Brain microvascular endothelial cell (primary cell): ENCODE measurements at regions not wholly inside any gene's neighbourhood (a gene's known extent, or its start where the extent isn't known, plus 50 kb on each side); places are given as distances from the start of the nearest gene placed in this dataset.

Source experiments
- DNase-seq: peaks from one replicate; pipeline ENCODE4 v3.0.0-alpha.2; 2020
- H3K27ac ChIP-seq: fragments of 250-450 bp; sonication (Bioruptor Pico); 2 replicates; pipeline ENCODE4 v1.5.1; 2020; ENCODE audit warnings: mild to moderate bottlenecking, moderate library complexity
- H3K27me3 ChIP-seq: fragments of 250-450 bp; sonication (Bioruptor Pico); replicated peaks from 2 replicates; pipeline ENCODE4 v1.5.1; 2020; ENCODE audit warnings: mild to moderate bottlenecking
- H3K36me3 ChIP-seq: fragments of 250-450 bp; sonication (Bioruptor Pico); replicated peaks from 2 replicates; pipeline ENCODE4 v1.5.1; 2020; ENCODE audit warnings: mild to moderate bottlenecking
- H3K4me3 ChIP-seq: 2 replicates; pipeline ENCODE4 v1.5.1; 2011; ENCODE audit warnings: low read depth, mild to moderate bottlenecking, control low read depth, low read length, moderate library complexity
- in situ Hi-C: cut with HindIII; loops from 2 replicates; pipeline ENCODE4 v1.10.0; 2017; ENCODE audit warnings: low sequenced_read_pairs, low pct_ligation_motif_present
- TF ChIP-seq, protein P1 (sequence below): IDR thresholded peaks from 2 replicates; pipeline ENCODE4 v1.5.1; 2011; ENCODE audit warnings: low read depth, mild to moderate bottlenecking, moderate library complexity, low read length, control low read depth, inconsistent platforms; ENCODE audit errors: missing control alignments

GRCh38 chr6:27616328-27617045 lies 143.6 kb upstream of the ZNF184 start:
- DNase-seq, result no peak
- in situ Hi-C loops, result no loop called here
- TF ChIP-seq, protein P1, sequence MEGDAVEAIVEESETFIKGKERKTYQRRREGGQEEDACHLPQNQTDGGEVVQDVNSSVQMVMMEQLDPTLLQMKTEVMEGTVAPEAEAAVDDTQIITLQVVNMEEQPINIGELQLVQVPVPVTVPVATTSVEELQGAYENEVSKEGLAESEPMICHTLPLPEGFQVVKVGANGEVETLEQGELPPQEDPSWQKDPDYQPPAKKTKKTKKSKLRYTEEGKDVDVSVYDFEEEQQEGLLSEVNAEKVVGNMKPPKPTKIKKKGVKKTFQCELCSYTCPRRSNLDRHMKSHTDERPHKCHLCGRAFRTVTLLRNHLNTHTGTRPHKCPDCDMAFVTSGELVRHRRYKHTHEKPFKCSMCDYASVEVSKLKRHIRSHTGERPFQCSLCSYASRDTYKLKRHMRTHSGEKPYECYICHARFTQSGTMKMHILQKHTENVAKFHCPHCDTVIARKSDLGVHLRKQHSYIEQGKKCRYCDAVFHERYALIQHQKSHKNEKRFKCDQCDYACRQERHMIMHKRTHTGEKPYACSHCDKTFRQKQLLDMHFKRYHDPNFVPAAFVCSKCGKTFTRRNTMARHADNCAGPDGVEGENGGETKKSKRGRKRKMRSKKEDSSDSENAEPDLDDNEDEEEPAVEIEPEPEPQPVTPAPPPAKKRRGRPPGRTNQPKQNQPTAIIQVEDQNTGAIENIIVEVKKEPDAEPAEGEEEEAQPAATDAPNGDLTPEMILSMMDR, result no peak
- Histone ChIP-seq H3K36me3 (no peaks in the 10 kb centered on the region), H3K27me3 (no peaks in the 10 kb centered on the region), H3K27ac (no peak overlapping the region), H3K4me3 (peak overlapping the region; percentile 68)

- Histone ChIP-seq H3K27me3 (no peaks in the 10 kb centered on the region), H3K27ac (no peak overlapping the region), H3K4me3 (no peak overlapping the region), H3K36me3 (no peaks in the 10 kb centered on the region)
- TF ChIP-seq, protein P1, result no peak
- in situ Hi-C loops, result no loop called here
- DNase-seq, result no peak
Measured at GRCh38 chr6:27611451-27611850, 138.5 kb upstream of the ZNF184 start.

DNA sequence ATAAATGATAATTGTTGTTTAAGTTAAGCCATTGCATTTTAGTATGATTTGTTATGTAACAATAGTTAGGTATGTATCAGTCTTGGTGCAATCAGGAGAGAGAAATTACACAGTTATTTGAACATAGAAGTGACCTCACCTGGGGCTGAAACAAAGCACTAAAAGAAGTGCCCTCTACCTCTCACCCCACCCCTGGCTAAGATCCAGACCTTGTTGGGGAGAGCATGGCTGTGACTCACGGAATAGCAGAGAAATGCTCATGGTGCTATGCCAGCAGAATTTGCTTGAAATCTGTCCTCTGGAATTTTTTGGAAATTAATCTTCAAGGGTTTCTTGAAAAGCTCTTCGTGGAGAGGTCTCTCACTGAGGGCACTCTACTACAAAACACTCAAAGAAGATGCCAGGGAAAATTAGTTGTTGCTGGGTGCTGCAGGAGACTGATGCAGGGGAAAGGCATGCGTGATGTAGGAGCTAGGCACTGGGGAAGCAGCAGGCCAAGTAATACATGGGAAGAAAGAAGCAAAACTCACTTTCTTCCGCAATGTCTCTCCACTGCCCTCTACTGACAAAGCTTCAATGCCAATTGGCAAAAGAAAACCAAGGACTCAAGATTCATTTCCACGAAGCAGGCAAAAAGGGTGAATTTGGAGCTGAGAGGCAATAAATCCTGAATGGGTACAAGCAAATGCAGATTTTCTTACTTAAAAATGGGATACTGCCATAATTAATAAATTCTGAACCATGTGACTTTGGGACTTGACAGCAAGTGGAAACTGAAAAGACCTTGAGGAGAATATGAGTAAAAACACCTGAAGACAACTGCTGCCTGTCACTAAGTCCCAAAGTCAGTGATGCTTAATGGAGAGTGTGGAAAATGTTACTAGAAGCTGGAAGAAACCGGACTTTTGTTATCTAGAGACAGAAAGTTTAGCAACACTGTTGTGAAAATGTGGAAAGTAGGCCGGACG lies 136.3 kb upstream of the ZNF184 start:
- Histone ChIP-seq H3K4me3 (no peak overlapping the region), H3K36me3 (no peaks in the 10 kb centered on the region), H3K27ac (no peak overlapping the region), H3K27me3 (no peaks in the 10 kb centered on the region)
- TF ChIP-seq, protein P1, result peak; percentile 83
- in situ Hi-C loops, result no loop called here
- DNase-seq, result peak; percentile 77

DNA sequence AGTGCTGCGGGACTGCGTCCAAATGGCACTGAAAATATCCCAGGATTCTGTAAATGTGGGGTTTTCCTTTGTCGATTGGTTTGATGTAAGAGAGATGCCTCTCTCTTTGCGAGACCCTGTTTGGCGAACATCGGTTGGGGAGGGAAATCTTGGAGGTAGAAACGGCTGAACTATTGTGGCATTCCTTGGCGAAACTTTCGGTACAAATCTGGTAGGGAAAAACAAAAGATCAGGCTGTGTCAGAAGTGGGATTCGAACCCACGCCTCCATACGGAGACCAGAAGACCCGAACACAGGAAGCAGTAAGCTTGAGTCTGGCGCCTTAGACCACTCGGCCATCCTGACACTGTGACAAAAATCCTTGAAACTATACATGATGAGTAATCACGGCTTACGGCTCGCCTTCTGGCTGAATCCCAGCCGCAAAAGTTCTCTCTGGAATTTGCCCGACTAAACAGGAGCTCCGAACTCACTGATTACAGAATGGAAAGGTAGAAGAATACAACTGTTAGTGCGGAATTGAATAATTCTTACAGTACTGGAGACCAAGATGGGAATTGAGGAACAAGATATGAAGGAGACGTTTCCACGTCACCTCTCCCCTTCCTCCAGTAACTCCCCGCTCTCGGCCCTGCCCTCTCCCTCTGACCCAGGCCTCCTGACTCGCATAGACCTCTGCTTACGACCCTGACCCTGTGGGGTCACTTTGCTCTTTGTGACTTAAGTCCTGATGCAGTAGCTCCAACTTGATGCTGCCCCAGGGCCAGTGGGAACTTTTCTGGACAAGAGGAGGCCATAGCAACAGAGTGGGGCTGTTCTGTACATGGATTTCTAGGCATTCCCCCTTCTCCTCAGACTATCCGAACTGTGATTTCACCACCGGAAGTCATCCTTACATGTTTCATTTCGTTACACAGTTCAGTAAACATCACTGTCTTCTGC lies 132.8 kb upstream of the ZNF184 start:
- H3K27me3 ChIP-seq, result no peaks in the 10 kb centered on the region
- H3K36me3 ChIP-seq, result no peaks in the 10 kb centered on the region
- in situ Hi-C loops, result no loop called here
- TF ChIP-seq, protein P1, result no peak
- H3K27ac ChIP-seq, result no peak overlapping the region
- peak; percentile 92 for DNase-seq
- H3K4me3 ChIP-seq, result peak overlapping the region; percentile 53

- DNase-seq, result peak; percentile 38
- no peak overlapping the region for H3K27ac ChIP-seq
- in situ Hi-C loops, result no loop called here
- H3K36me3 ChIP-seq, result no peaks in the 10 kb centered on the region
- TF ChIP-seq, protein P1, result no peak
- H3K4me3 ChIP-seq, result peak overlapping the region; percentile 53
- no peaks in the 10 kb centered on the region for H3K27me3 ChIP-seq
Measured at GRCh38 chr6:27604986-27605385, 132.1 kb upstream of the ZNF184 start.
